Adrenal gland (tissue), 9 donors: ENCODE measurements at regions not wholly inside any gene's neighbourhood (a gene's known extent, or its start where the extent isn't known, plus 50 kb on each side); places are given as distances from the start of the nearest gene placed in this dataset.
"Not testable (repeated sequence)": the region's sequence is repeated elsewhere in the genome, so short reads cannot be mapped to it uniquely, and the experiment has no call there.

ENCODE experiments used
- DNase-seq, 7 donors: peaks; one replicate each; pipeline ENCODE4 v3.0.0-alpha.2; 2019 to 2020
- H3K27ac ChIP-seq, 5 donors: fragments of 200-600 bp; sonication (generic) in 4 of 5; 1 replicate in 3 of 5; 2 replicates in 2 of 5; pipeline versions ENCODE4 v1.5.1 to v1.8.0; 2016 to 2020; ENCODE audit warnings: mild to moderate bottlenecking in 1 of 5
- H3K27me3 ChIP-seq: fragments of 200-600 bp; 2 replicates; pipeline ENCODE4 v1.8.0; 2021
- H3K36me3 ChIP-seq, 2 donors: fragments of 200-600 bp; replicated peaks in 1 of 2; 1 replicate in 1 of 2; 2 replicates in 1 of 2; pipeline versions ENCODE4 v1.5.1 to v1.8.0; 2018 to 2022
- H3K4me1 ChIP-seq, 2 donors: fragments of 200-600 bp; replicated peaks in 1 of 2; 1 replicate in 1 of 2; 2 replicates in 1 of 2; pipeline versions ENCODE4 v1.5.1 to v1.8.0; 2018 to 2021
- H3K4me3 ChIP-seq, 4 donors: fragments of 200-600 bp; sonication (generic) in 3 of 4; one replicate each; pipeline ENCODE4 v1.5.1; 2016 to 2018
- H3K9me3 ChIP-seq, 3 donors: fragments of 200-600 bp; sonication (generic) in 1 of 3; replicated peaks in 1 of 3; 1 replicate in 2 of 3; 2 replicates in 1 of 3; pipeline versions ENCODE4 v1.5.1 to v1.8.0; 2016 to 2021
- CTCF ChIP-seq, 6 experiments: fragments of 450-650 bp in 4 of 6; fragments of 200-600 bp in 2 of 6; sonication (generic) in 1 of 6; IDR thresholded peaks; 1 replicate in 5 of 6; 2 replicates in 1 of 6; pipeline versions ENCODE4 v1.5.1 to v1.8.0; 2016 to 2021; ENCODE audit warnings: antibody characterized with exemption in 6 of 6, mild to moderate bottlenecking in 2 of 6, moderate library complexity in 1 of 6
- POLR2A ChIP-seq, 2 donors: fragments of 450-650 bp; IDR thresholded peaks; one replicate each; pipeline ENCODE4 v1.6.1; 2017; ENCODE audit warnings: antibody characterized with exemption in 2 of 2, mild to moderate bottlenecking in 2 of 2, moderate library complexity in 1 of 2
- WGBS, 4 donors: extraction: QIAGEN DNeasy Blood & Tissue Kit in 2 of 4; methylation state at CpG; one replicate each; pipeline versions ENCODE4 v1.1.5 to v1.1.7; 2013 to 2017; 5-methylcytosine and 5-hydroxymethylcytosine counted together
- intact Hi-C, 2 donors: fragments of 100-400 bp; cut with DNase I; formaldehyde crosslinking; loops; one replicate each; pipeline versions ENCODE4 v1.14.1 to v1.15.0; 2022 to 2023
- donor health status: healthy with polysubstance abuse.
- donor health status: Bipolar disorder and iron deficiency.
- donor health status: DM: yes; HTN: yes; CAD: no.
- donor health status: DM: no; HTN: no; CAD: no.
- donor health status: DM: no; HTN: no; CAD: no.

GRCh38 chr21:23930565-23930964 is 1676.7 kb downstream of the MRPL39 start:
- intact Hi-C loops: no loop called here
- Histone ChIP-seq H3K27ac (no peak overlapping the region), H3K27me3 (no peaks in the 10 kb centered on the region), H3K9me3 (no peaks in the 10 kb centered on the region), H3K36me3 (no peaks in the 10 kb centered on the region), H3K4me1 (no peaks in the 10 kb centered on the region), H3K4me3 (no peak overlapping the region)
- 74 to 97% (median 79%) methylated on average over 1 of the region's 1 CpG for WGBS, 4 donors
- DNase-seq: no peak
- TF ChIP-seq POLR2A (IDR thresholded peaks at IDR 0.05) (no peak), CTCF (IDR thresholded peaks at IDR 0.05) (no peak)

GRCh38 chr21:23926430-23926829 is 1680.9 kb downstream of the MRPL39 start:
- H3K9me3 ChIP-seq, DNase-seq, intact Hi-C loops, H3K27ac ChIP-seq, H3K36me3 ChIP-seq, H3K4me3 ChIP-seq, H3K4me1 ChIP-seq, H3K27me3 ChIP-seq: not testable (repeated sequence)
- 78 to 88% (median 84%) methylated on average over 3 of the region's 3 CpGs for WGBS, 4 donors

- no peaks in the 10 kb centered on the region for H3K4me1 ChIP-seq
- intact Hi-C loops: no loop called here
- no peak overlapping the region for H3K4me3 ChIP-seq
- H3K27me3 ChIP-seq: no peaks in the 10 kb centered on the region
- 72 to 82% (median 76%) methylated on average over 8 of the region's 8 CpGs for whole genome bisulfite sequencing, 4 donors
- H3K9me3 ChIP-seq: no peaks in the 10 kb centered on the region
- H3K36me3 ChIP-seq: no peaks in the 10 kb centered on the region
- H3K27ac ChIP-seq: no peak overlapping the region
- no peak for DNase-seq
- no peak for TF ChIP-seq CTCF (IDR thresholded peaks at IDR 0.05)
- TF ChIP-seq POLR2A (IDR thresholded peaks at IDR 0.05): no peak
Observed at GRCh38 chr21:23921670-23922418, 1685.4 kb downstream of the MRPL39 start.

GRCh38 chr21:23900727-23901126 is 1706.6 kb downstream of the MRPL39 start:
- no peaks in the 10 kb centered on the region for H3K4me1 ChIP-seq
- H3K36me3 ChIP-seq: no peaks in the 10 kb centered on the region
- no peaks in the 10 kb centered on the region for H3K9me3 ChIP-seq
- H3K27ac ChIP-seq: no peak overlapping the region
- intact Hi-C loops: no loop called here
- H3K27me3 ChIP-seq: no peaks in the 10 kb centered on the region
- no peak for TF ChIP-seq POLR2A (IDR thresholded peaks at IDR 0.05)
- no peak for TF ChIP-seq CTCF (IDR thresholded peaks at IDR 0.05)
- no peak overlapping the region for H3K4me3 ChIP-seq
- no peak for DNase-seq
- WGBS, 4 donors: 76 to 85% (median 83%) methylated on average over 3 of the region's 3 CpGs

GRCh38 chr21:23899561-23899960 is 1707.7 kb downstream of the MRPL39 start:
- H3K9me3 ChIP-seq: no peaks in the 10 kb centered on the region
- no peaks in the 10 kb centered on the region for H3K4me1 ChIP-seq
- no peaks in the 10 kb centered on the region for H3K27me3 ChIP-seq
- no peak for DNase-seq
- no peaks in the 10 kb centered on the region for H3K36me3 ChIP-seq
- no peak overlapping the region for H3K27ac ChIP-seq
- H3K4me3 ChIP-seq: no peak overlapping the region
- intact Hi-C loops: no loop called here
- 86 to 100% (median 89%) methylated on average over 2 of the region's 2 CpGs for WGBS, 4 donors
- TF ChIP-seq CTCF (IDR thresholded peaks at IDR 0.05): no peak
- TF ChIP-seq POLR2A (IDR thresholded peaks at IDR 0.05): no peak
